Keratinocyte (primary cell): ENCODE measurements at regions not wholly inside any gene's neighbourhood (a gene's known extent, or its start where the extent isn't known, plus 50 kb on each side); places are given as distances from the start of the nearest gene placed in this dataset.

Experiments used
- DNase-seq: peaks from one replicate; pipeline ENCODE4 v3.0.0-alpha.2; 2011; ENCODE audit warnings: low read depth, missing footprints, low spot score
- FAIRE-seq: peaks from 2 replicates; lab custom pipeline; 2011; peaks lifted over from hg19 to GRCh38; lab: Jason Lieb, UNC
- H2AFZ ChIP-seq: 2 replicates; pipeline ENCODE4 v1.6.0; 2012; ENCODE audit warnings: low read length, control low read depth, inconsistent platforms; ENCODE audit not compliant: control insufficient read depth
- H3K27ac ChIP-seq: 2 replicates; pipeline ENCODE4 v1.5.1; 2011; ENCODE audit warnings: low read length; ENCODE audit not compliant: control insufficient read depth, insufficient read depth
- H3K27me3 ChIP-seq: 3 replicates; pipeline ENCODE4 v1.6.0; 2011; ENCODE audit warnings: low read length; ENCODE audit not compliant: control insufficient read depth, insufficient read depth; ENCODE audit errors: extremely low read depth
- H3K36me3 ChIP-seq, 2 experiments: 2 replicates in 1 of 2; 3 replicates in 1 of 2; pipeline ENCODE4 v1.5.1; 2011; ENCODE audit warnings: low read length in 2 of 2, mild to moderate bottlenecking in 1 of 2; ENCODE audit not compliant: control insufficient read depth in 2 of 2, insufficient read depth in 2 of 2; ENCODE audit errors: extremely low read depth in 1 of 2
- H3K4me1 ChIP-seq: 3 replicates; pipeline ENCODE4 v1.5.1; 2011; ENCODE audit warnings: low read length; ENCODE audit not compliant: control insufficient read depth, insufficient read depth; ENCODE audit errors: extremely low read depth
- H3K4me2 ChIP-seq: 3 replicates; pipeline ENCODE4 v1.6.0; 2011; ENCODE audit warnings: low read depth, low read length; ENCODE audit not compliant: control insufficient read depth, insufficient read depth; ENCODE audit errors: extremely low read depth
- H3K4me3 ChIP-seq, 3 experiments: fragments of 200-600 bp in 1 of 3; sonication (generic) in 1 of 3; 2 replicates in 2 of 3; 3 replicates in 1 of 3; pipeline ENCODE4 v1.5.1; 2011 to 2016; ENCODE audit warnings: low read length in 3 of 3, mild to moderate bottlenecking in 3 of 3, control low read depth in 2 of 3, inconsistent platforms in 1 of 3, low read depth in 1 of 3, mixed read lengths in 1 of 3, mixed run types in 1 of 3, moderate library complexity in 1 of 3; ENCODE audit not compliant: control insufficient read depth in 2 of 3, insufficient read depth in 2 of 3; ENCODE audit errors: extremely low read depth in 1 of 3
- H3K79me2 ChIP-seq: 2 replicates; pipeline ENCODE4 v1.6.0; 2012; ENCODE audit warnings: low read length; ENCODE audit not compliant: control insufficient read depth, insufficient read depth
- H3K9ac ChIP-seq: 3 replicates; pipeline ENCODE4 v1.6.0; 2011; ENCODE audit warnings: low read length; ENCODE audit not compliant: control insufficient read depth, insufficient read depth; ENCODE audit errors: extremely low read depth
- H3K9me1 ChIP-seq: 3 replicates; pipeline ENCODE4 v1.6.0; 2011; ENCODE audit warnings: low read length; ENCODE audit not compliant: control insufficient read depth, insufficient read depth; ENCODE audit errors: extremely low read depth
- H3K9me3 ChIP-seq: 2 replicates; pipeline ENCODE4 v1.5.1; 2012; ENCODE audit warnings: low read depth, low read length; ENCODE audit not compliant: control insufficient read depth
- H4K20me1 ChIP-seq: 3 replicates; pipeline ENCODE4 v1.6.0; 2011; ENCODE audit warnings: low read length; ENCODE audit not compliant: control insufficient read depth, insufficient read depth; ENCODE audit errors: extremely low read depth
- EZH2 ChIP-seq: IDR thresholded peaks from one replicate; pipeline ENCODE4 v1.6.1; 2012; ENCODE audit warnings: inconsistent platforms, mild to moderate bottlenecking, low read length, moderate library complexity
- dilution Hi-C: fragments of 300-500 bp; cut with MboI; formaldehyde crosslinking; loops from one replicate; pipeline ENCODE4 v1.7.0; 2020; ENCODE audit warnings: low sequenced_read_pairs; ENCODE audit not compliant: extremely low pct_ligation_motif_present
- TF ChIP-seq, protein P1 (sequence below), 3 experiments: IDR thresholded peaks in 1 of 3; conservative IDR thresholded peaks in 1 of 3; optimal IDR thresholded peaks in 1 of 3; 2 replicates in 2 of 3; 3 replicates in 1 of 3; pipeline versions ENCODE3 to v1.5.1; 2011; ENCODE audit warnings: low read length in 3 of 3, mild to moderate bottlenecking in 3 of 3, moderate library complexity in 2 of 3, control low read depth in 1 of 3, inconsistent platforms in 1 of 3; ENCODE audit not compliant: insufficient read depth in 2 of 3; ENCODE audit errors: extremely low read depth in 1 of 3

DNA sequence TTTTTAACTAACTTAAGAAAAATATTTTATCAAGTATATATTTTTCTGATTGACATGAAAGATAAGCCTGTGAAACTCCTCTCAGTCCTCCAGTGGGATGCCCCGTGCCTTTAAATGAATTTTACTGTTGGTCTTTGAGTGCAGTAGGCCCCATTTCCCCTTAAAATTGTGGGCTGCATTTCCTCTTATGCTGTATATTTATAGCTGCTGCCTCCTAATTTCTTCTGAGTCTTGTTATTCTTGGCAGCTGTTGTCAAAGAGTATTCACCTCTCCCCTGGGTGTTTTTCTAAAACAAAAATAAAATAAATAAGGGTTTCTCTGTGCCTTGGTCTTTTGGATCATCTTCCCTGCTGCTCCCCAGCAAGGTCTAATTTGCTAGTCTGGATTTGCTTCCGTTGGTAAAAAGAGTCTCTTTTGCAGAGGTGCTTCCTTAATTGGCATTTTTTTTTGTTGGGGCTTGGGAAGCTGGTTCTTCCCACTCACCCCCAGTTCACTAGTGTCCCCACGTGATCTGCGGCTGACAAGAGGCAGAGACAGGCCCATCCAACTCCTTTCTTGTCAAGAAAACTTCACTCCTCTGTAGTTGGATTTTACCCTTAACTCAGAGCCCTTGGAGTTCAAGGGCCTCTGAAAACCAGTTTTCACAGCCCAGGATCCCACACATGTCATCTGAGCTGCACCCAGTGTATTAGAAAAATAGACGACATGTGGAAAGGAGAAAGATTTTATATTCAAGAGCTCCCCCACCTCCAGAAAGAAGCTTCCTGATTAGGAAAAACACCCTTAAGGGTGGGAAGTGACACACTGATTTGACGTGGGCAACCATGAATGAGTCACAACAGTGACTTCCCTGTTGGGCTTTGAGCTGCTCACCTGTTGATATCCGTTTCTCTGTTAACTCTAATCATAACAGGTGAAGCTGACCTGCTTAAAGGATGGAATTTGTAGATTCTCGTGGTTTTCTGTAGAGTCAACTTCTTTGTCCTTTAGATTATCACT is 431.5 kb downstream of the DCDC2C start:
- no peak overlapping the region for H3K9ac ChIP-seq
- no peak overlapping the region for H3K27ac ChIP-seq
- no peak overlapping the region for H3K4me3 ChIP-seq
- H2AFZ ChIP-seq, result no peak overlapping the region
- TF ChIP-seq EZH2, result no peak
- TF ChIP-seq, protein P1, sequence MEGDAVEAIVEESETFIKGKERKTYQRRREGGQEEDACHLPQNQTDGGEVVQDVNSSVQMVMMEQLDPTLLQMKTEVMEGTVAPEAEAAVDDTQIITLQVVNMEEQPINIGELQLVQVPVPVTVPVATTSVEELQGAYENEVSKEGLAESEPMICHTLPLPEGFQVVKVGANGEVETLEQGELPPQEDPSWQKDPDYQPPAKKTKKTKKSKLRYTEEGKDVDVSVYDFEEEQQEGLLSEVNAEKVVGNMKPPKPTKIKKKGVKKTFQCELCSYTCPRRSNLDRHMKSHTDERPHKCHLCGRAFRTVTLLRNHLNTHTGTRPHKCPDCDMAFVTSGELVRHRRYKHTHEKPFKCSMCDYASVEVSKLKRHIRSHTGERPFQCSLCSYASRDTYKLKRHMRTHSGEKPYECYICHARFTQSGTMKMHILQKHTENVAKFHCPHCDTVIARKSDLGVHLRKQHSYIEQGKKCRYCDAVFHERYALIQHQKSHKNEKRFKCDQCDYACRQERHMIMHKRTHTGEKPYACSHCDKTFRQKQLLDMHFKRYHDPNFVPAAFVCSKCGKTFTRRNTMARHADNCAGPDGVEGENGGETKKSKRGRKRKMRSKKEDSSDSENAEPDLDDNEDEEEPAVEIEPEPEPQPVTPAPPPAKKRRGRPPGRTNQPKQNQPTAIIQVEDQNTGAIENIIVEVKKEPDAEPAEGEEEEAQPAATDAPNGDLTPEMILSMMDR (optimal IDR thresholded peaks at IDR 0.05 in 1 of 3, IDR thresholded peaks at IDR 0.05 in 1 of 3, conservative IDR thresholded peaks at IDR 0.05 in 1 of 3; ENCODE audit: extremely low read depth in 1 of 3, insufficient read depth in 2 of 3, low read length in 3 of 3), result no peak
- H3K9me1 ChIP-seq, result no peaks in the 10 kb centered on the region
- dilution Hi-C loops, result no loop called here
- no peaks in the 10 kb centered on the region for H3K36me3 ChIP-seq
- no peaks in the 10 kb centered on the region for H4K20me1 ChIP-seq
- no peak overlapping the region for H3K4me2 ChIP-seq
- H3K79me2 ChIP-seq, result no peaks in the 10 kb centered on the region
- H3K9me3 ChIP-seq, result peaks cover 2% of the 10 kb centered on the region
- FAIRE-seq, result no peak
- no peaks in the 10 kb centered on the region for H3K27me3 ChIP-seq
- no peaks in the 10 kb centered on the region for H3K4me1 ChIP-seq
- no peak for DNase-seq

DNA sequence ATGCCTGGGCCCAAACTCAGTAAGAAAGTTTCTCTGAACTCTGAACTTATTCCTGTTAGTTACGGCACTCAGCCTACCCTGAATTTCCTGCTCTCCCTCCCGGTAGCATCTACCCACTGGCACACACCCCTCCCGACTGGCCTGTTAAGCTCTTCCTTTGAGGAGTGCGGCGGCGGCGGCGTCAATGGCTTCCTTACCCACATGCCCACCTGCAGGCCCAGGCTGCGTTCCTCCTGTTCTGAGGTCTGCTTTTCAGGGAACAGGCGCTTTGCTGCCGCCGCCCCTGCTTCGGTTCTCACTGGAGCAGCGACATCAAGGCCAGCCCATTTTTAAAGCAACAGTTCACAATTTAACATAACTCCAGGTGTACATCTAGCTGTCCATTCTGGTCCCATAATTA is 432.4 kb downstream of the DCDC2C start:
- dilution Hi-C loops, result no loop called here
- DNase-seq, result no peak

More for the DNA sequence above, 432.4 kb downstream of the DCDC2C start:
- TF ChIP-seq, protein P1 (optimal IDR thresholded peaks at IDR 0.05 in 1 of 3, IDR thresholded peaks at IDR 0.05 in 1 of 3, conservative IDR thresholded peaks at IDR 0.05 in 1 of 3; ENCODE audit: extremely low read depth in 1 of 3, insufficient read depth in 2 of 3, low read length in 3 of 3), result no peak
- no peak for TF ChIP-seq EZH2
- no peaks in the 10 kb centered on the region for H3K36me3 ChIP-seq
- H3K9me3 ChIP-seq, result peaks cover 2% of the 10 kb centered on the region
- no peaks in the 10 kb centered on the region for H3K27me3 ChIP-seq
- no peak overlapping the region for H2AFZ ChIP-seq
- H3K27ac ChIP-seq, result no peak overlapping the region
- no peaks in the 10 kb centered on the region for H3K9me1 ChIP-seq
- no peak overlapping the region for H3K9ac ChIP-seq
- H3K4me3 ChIP-seq, result no peak overlapping the region
- no peaks in the 10 kb centered on the region for H3K4me1 ChIP-seq
- FAIRE-seq, result no peak
- no peaks in the 10 kb centered on the region for H4K20me1 ChIP-seq
- no peaks in the 10 kb centered on the region for H3K79me2 ChIP-seq
- H3K4me2 ChIP-seq, result no peak overlapping the region
